ENCODE measurements at regions not wholly inside any gene's neighbourhood (a gene's known extent, or its start where the extent isn't known, plus 50 kb on each side); places are given as distances from the start of the nearest gene placed in this dataset.
"Not testable (repeated sequence)": the region's sequence is repeated elsewhere in the genome, so short reads cannot be mapped to it uniquely, and the experiment has no call there.

DNA sequence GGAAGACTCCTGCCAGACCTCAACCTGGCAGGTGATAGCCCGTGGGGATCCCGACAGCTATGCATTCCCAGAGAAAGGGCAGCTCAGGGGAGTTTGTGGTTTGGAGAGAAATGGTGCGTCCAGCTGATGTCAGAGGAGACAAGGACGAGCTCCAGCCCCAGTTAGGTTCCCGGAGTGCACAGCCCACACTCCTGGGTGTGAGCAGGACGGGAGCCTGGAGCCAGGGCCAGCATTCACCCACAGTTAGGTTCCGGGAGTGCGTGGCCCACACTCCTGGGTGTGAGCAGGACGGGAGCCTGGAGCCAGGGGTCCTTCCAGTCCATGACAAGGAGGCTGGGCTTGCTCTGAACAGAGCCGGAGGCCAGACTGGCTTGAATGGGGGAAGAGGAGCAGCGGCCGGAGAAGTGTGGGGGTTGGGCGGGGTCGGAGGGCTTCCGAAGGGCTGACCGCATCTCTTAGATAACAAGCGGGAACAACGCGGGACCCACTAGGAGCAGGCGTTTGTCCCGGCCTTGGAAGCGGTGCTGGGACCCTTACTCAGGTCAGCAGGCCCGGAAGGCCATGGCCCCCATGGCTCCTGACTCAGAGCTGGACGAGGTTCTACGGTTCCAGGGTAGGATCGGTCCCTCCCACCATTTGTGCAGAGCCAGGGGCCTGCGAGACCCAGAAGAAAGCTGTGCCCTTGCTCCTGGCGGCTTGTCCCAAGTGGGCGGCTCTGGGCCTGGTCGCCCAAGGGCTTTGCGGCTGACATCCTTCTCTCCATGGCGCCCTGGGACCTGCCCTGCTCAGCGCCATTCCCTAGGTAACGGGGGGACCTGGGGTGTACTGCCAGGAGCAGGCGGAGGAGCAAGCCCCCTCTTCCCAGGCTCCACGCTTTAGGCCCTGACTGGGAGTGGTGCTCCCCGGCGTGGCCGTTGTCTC, 185.6 kb downstream of the RTP5 start:
- no peak for DNase-seq

DNA sequence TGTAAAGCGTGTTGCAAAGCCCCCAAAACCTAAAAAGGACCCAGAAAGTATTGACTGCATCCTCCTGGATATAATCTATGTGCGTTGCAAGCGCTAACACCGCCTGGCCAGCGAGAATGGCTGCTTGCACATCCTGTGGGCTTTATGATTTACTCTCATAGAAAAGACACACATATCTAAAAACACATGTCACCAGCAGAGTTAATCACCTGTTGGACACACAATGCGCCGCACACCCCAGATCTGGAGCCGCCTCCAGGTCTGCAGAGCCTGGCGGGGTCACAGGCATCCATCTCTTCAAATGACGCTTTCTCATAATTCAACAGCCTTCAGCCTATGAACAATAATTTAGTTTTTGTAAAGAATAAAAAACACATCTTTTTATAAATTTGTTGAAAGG, 186.5 kb downstream of the RTP5 start:
- DNase-seq: no peak

DNA sequence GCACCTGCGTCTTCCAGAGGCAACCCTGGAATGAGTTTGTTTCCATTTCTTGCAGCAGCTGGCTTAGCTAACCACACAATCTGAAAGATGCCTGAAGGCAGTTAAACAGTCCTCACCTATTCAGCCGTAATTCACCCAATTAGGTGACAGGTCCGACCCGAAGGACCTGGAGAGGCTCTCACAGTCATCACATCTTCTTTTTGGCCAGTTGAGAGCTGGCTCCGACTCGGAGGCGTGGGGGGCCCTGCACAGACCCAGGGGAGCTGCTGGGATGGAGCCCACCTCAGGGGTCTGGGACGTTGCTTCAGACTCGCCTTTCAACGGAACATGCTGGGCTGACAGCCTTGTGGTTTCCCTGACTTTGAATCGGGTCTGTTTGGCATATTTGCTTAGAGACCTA, 187.3 kb downstream of the RTP5 start:
- no peak for DNase-seq

DNA sequence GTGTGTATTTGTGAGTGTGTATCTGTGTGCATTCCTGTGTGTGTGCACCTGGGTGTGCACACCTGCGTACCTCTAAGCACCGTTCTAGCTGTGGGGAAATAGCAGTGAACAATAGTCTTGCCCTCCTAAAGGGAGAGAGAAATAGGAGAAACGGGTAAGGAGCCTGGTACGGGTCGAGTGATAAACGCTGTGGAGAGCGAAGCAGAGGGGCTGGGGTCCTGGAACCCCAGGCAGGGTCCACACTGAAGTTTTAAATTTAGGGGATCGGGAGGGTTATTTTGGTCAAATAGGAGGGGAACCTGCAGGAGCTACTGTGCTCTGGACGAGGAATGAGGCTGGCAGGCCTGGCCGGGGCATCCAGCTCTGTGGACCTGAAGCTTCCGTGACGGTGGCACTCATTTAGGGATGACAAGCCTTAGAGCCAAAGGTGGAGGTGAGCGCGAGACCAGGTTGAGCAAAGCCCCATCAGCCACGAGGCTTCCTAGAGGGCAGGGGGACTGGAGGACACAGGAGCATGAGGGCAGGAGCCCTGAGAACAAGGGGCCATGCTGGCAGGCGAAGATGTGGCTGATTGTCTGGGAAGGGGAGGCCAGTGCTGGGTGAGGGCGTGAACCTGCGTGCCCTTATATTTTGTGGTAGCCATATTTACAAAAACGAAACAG, 188.0 kb downstream of the RTP5 start:
- no peak for DNase-seq

GRCh38 chr2:242058116-242058680, 188.7 kb downstream of the RTP5 start:
- no peak for DNase-seq

- no peak for DNase-seq
Observed at GRCh38 chr2:242059566-242059965, 190.0 kb downstream of the RTP5 start.

DNA sequence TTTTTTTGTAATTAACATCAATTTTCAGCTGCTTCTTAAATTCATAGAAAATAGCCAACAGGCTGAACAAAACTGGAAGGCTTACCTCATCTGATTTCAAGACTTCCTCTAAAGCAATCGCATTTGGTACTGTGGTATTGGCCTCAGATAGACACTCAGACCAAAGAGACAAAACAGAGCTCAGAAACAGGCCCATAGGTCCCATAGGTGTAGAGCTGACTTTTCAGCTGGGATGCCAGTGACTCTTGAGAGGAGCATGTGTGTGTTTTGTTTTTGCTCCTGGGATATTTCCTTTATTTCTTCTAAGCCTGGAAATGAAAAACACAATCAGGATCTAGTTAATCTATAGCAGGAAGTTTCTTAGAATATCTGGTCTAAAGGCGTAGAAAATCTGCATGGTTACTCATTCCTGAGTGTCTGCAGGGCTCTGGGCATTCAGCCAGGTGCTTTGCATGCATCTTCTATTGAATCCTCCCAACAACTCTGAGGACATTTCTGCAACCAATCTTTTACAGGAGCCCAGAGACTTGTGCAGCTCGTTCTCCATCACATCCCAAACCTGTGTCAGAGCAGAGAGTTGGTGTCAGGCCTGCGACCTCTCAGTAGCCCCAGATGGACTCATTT, 190.8 kb downstream of the RTP5 start:
- no peak for DNase-seq

DNA sequence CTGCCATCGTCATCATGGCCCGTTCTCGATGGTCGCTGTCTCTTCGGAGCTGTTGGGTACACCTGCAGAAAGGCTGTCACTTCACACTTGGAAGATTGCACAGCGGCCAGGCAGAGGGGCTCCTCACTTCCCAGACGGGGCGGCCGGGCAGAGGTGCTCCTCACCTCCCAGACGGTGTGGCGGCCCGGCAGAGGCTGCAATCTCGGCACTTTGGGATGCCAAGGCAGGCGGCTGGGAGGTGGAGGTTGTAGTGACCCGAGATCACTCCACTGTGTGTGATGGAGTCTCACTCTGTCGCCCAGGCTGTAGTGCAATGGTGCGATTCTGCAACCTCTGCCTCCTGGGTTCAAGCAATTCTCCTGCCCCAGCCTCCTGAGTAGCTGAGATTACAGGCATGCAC, 192.4 kb downstream of the RTP5 start:
- not testable (repeated sequence) for DNase-seq

DNA sequence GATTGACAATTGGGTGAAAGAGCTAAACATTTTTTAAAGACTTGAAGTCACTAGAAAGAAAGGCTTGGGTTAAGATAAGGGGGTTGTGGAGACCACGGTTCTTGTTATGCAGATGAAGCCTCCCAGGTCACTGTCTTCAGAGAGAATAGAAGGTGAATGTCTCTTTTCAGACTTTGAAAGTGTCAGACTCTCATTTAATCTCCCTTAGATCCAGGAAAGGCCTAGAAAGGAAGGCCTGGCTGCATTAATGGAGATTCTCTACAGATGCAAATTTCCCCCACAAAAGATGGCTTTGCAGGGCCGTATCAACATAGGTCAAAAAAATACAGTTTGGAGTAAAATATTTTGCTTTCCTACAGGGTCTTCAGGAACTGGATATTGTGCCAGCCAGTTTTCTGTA, 193.9 kb downstream of the RTP5 start:
- no peak for DNase-seq

GRCh38 chr2:242063850-242064249, 194.3 kb downstream of the RTP5 start:
- no peak for DNase-seq

GRCh38 chr2:242064364-242065250, 195.1 kb downstream of the RTP5 start:
- no peak for DNase-seq

GRCh38 chr2:242065426-242065825, 195.9 kb downstream of the RTP5 start:
- DNase-seq: no peak

- DNase-seq: no peak
Observed at GRCh38 chr2:242069018-242069417, 199.5 kb downstream of the RTP5 start.

DNA sequence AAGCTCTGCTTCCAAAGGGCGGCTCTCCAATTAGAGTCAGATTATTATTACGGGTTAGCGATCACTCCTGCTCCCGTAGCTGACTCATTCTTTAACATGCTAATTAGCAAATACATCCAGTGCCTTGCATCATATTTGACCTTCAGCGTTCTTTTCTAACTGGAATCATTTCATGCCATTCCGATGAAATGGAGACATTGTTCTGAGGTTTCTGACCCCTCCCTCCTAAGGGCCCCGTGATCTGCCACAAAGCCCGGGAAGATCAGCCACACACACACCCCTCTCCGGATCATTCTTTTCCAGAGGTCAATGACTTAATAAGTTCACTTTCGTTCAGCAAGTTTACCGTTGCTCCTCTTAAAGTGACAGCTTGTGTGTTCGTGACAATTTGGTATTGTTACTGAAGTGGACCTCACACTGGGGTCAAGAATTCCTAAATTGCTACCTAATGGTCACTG, 200.4 kb downstream of the RTP5 start:
- DNase-seq: not testable (repeated sequence)

GRCh38 chr2:242070726-242071125, 201.2 kb downstream of the RTP5 start:
- DNase-seq: not testable (repeated sequence)

DNA sequence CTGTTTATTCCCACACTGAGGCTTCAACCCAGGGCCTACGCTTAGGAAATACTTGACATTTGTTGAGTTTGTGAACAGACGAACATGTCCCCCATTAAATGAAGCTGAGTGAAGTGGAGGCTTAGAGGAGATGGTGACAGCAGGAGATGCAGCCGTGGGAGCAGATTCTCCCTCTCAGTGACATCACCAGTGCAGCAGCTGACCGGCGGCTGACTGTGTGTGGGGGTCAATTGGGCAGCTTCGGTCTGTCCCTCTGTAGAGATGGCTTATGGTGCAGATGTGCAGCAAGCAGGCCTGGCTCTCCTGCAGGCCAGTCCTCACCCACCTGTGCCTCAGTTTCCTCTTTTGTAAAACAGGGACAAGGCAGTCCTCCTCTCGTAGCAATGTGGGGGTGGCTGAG, 201.8 kb downstream of the RTP5 start:
- not testable (repeated sequence) for DNase-seq

DNA sequence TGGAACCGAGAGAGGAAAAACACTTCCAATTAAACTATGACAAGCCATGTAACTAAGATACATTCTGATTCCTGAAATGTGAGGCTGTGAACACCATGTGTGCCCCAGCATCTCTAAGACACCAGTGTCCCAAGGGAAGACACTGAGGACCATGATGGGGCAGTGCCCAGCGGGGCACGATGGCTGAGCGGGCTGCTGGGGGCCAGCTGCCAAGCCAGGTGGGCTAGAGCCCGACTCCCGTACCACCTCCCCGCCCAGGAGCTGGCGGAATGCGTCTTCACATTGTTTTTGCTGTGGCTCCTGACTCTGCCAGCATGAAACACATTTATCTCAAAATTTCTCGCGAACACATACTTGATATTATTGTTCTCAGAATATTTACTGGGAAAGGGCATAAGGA, 202.4 kb downstream of the RTP5 start:
- DNase-seq: not testable (repeated sequence)

- DNase-seq: no peak
Observed at GRCh38 chr2:242075168-242075567, 205.6 kb downstream of the RTP5 start.

- DNase-seq: no peak
Observed at GRCh38 chr2:242075696-242076095, 206.2 kb downstream of the RTP5 start.

GRCh38 chr2:242076184-242076583, 206.7 kb downstream of the RTP5 start:
- not testable (repeated sequence) for DNase-seq

DNA sequence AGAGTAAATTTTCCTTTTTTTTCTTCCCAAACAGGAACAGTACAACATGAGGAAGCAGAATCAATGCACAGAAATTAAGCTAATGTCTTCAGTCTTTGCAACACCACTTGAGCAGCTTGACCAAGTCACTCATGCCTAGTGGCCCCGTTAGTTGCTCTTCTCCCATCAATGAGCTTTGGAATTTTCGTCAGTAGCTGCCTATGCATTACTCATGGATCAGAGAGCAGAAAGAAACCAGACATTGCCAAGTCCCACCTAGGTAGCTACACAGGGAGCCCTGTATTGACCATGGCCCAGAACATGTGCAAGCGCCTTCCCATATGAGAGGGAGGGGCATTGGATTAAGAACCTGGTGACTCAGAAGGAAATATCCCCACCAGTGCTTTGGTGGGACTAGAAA, 208.9 kb downstream of the RTP5 start:
- not testable (repeated sequence) for DNase-seq

DNA sequence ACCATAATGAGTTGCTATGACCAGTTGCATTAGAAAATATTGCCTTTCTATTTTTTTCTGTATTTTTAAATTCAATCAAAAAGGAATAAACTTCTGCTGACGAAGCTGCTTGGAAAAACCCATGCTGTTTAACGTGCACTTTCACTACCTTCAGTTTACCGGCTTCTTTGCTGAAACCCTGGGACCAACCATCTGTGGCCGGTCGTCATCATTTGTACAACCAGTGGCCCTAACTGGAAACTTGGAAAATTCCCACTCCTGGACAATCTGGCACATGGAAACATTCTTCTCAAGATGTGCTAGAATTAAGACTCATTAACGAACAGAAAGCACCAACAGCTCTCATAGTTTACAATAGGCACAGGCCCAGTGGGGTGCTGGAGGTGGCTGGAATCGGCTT, 210.3 kb downstream of the RTP5 start:
- DNase-seq: not testable (repeated sequence)

Measured in NCI-H1436 (cell line).